ENCODE measurements at regions not wholly inside any gene's neighbourhood (a gene's known extent, or its start where the extent isn't known, plus 50 kb on each side); places are given as distances from the start of the nearest gene placed in this dataset.

DNA sequence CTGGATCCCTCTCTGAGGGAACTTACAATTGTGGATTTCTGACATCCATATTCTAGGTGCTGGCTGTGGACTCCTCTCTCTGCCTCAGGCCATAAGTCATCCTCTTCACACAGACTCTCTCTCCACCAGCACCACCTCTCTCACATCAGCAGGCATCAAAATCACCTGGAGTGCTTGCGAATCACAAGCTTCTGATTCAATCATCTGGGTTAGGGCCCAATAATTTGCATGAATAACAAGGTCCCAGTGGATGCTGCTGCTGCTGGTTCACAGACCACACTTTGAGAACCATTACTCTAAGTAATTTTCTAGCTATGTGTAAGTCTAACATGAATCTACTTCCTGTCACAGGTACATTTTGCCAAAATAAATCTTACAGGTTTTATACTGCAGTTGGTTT lies 214.9 kb downstream of the DSEL start (continued):
- TF ChIP-seq, protein P1, sequence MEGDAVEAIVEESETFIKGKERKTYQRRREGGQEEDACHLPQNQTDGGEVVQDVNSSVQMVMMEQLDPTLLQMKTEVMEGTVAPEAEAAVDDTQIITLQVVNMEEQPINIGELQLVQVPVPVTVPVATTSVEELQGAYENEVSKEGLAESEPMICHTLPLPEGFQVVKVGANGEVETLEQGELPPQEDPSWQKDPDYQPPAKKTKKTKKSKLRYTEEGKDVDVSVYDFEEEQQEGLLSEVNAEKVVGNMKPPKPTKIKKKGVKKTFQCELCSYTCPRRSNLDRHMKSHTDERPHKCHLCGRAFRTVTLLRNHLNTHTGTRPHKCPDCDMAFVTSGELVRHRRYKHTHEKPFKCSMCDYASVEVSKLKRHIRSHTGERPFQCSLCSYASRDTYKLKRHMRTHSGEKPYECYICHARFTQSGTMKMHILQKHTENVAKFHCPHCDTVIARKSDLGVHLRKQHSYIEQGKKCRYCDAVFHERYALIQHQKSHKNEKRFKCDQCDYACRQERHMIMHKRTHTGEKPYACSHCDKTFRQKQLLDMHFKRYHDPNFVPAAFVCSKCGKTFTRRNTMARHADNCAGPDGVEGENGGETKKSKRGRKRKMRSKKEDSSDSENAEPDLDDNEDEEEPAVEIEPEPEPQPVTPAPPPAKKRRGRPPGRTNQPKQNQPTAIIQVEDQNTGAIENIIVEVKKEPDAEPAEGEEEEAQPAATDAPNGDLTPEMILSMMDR (IDR thresholded peaks at IDR 0.05 in 2 of 3, conservative IDR thresholded peaks at IDR 0.05 in 1 of 3; ENCODE audit: borderline replicate concordance in 1 of 3, insufficient read depth in 1 of 3, low read depth in 2 of 3, low read length in 2 of 3), result no peak
- TF ChIP-seq FOSL1 (IDR thresholded peaks at IDR 0.05; ENCODE audit: low read depth), result no peak

DNA sequence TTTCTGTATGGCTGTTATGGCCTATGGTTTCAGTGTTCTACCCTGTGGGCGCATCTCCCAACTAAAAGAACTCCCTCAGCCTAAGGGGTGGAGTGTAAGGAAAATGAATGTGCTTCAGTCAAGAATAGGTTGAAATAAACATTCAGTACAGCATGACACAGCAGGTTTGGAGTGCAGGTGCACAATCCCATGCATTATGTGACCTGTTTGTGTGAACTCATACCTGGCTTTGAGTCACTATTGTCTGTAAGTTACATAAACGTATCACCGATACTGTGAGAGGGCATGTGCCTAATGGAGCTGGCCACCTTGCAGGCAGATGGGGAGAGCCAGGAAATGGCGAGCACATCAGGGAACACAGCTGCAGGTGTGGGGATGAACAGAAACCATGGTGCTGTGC lies 216.0 kb downstream of the DSEL start:
- no TSS peak for BruUV-seq (replicated peaks)
- Histone ChIP-seq H3K4me1 (ENCODE audit: control insufficient read depth in 1 of 2, insufficient read depth in 2 of 2, low read length in 2 of 2) (no peaks in the 10 kb centered on the region), H3K27ac (ENCODE audit: low read depth, low read length) (no peak overlapping the region), H3K9me2 (ENCODE audit: insufficient read depth) (no peaks in the 10 kb centered on the region), H3K79me2 (ENCODE audit: insufficient read depth, low read length) (no peaks in the 10 kb centered on the region), H3K4me3 (replicated peaks in 1 of 2; ENCODE audit: low read depth in 1 of 2, low read length in 2 of 2) (no peak overlapping the region), H3K9me3 (ENCODE audit: control insufficient read depth in 1 of 2, insufficient read depth in 1 of 2, low read depth in 1 of 2, low read length in 2 of 2) (peaks cover 4 to 26% of the 10 kb centered on the region in 2 experiments; a peak in 2 of 4 replicates), H3K27me3 (ENCODE audit: insufficient read depth, low read length) (no peaks in the 10 kb centered on the region), H4K20me1 (ENCODE audit: insufficient read depth) (no peaks in the 10 kb centered on the region), H3K9ac (ENCODE audit: low read length) (no peak overlapping the region), H3K36me3 (ENCODE audit: control insufficient read depth in 1 of 2, insufficient read depth in 2 of 2, low read length in 2 of 2) (no peaks in the 10 kb centered on the region), H3K4me2 (ENCODE audit: low read length) (no peak overlapping the region), H2AFZ (ENCODE audit: low read depth, low read length, poor library complexity, severe bottlenecking) (no peak overlapping the region)
- intact Hi-C loops (cut with micrococcal nuclease), result no loop called here
- RAD21 ChIA-PET (ENCODE audit: low non-redundant PET in 1 of 2, low total read pairs in 2 of 2, uncharacterized antibody in 2 of 2, unreplicated experiment in 2 of 2), result no interaction called here
- CTCF ChIA-PET, result no interaction called here
- TF ChIP-seq, protein P2, sequence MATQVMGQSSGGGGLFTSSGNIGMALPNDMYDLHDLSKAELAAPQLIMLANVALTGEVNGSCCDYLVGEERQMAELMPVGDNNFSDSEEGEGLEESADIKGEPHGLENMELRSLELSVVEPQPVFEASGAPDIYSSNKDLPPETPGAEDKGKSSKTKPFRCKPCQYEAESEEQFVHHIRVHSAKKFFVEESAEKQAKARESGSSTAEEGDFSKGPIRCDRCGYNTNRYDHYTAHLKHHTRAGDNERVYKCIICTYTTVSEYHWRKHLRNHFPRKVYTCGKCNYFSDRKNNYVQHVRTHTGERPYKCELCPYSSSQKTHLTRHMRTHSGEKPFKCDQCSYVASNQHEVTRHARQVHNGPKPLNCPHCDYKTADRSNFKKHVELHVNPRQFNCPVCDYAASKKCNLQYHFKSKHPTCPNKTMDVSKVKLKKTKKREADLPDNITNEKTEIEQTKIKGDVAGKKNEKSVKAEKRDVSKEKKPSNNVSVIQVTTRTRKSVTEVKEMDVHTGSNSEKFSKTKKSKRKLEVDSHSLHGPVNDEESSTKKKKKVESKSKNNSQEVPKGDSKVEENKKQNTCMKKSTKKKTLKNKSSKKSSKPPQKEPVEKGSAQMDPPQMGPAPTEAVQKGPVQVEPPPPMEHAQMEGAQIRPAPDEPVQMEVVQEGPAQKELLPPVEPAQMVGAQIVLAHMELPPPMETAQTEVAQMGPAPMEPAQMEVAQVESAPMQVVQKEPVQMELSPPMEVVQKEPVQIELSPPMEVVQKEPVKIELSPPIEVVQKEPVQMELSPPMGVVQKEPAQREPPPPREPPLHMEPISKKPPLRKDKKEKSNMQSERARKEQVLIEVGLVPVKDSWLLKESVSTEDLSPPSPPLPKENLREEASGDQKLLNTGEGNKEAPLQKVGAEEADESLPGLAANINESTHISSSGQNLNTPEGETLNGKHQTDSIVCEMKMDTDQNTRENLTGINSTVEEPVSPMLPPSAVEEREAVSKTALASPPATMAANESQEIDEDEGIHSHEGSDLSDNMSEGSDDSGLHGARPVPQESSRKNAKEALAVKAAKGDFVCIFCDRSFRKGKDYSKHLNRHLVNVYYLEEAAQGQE (IDR thresholded peaks at IDR 0.05; ENCODE audit: low read depth), result no peak
- TF ChIP-seq JUND (IDR thresholded peaks at IDR 0.05), result no peak
- TF ChIP-seq EZH2 (IDR thresholded peaks at IDR 0.05), result no peak
- TF ChIP-seq TCF7L2 (IDR thresholded peaks at IDR 0.05; ENCODE audit: borderline replicate concordance, extremely low read depth, insufficient read depth, insufficient read length), result no peak
- TF ChIP-seq EGR1 (IDR thresholded peaks at IDR 0.05; ENCODE audit: low read depth), result no peak
- TF ChIP-seq, protein P1 (IDR thresholded peaks at IDR 0.05 in 2 of 3, conservative IDR thresholded peaks at IDR 0.05 in 1 of 3; ENCODE audit: borderline replicate concordance in 1 of 3, insufficient read depth in 1 of 3, low read depth in 2 of 3, low read length in 2 of 3), result no peak
- TF ChIP-seq, protein P3, sequence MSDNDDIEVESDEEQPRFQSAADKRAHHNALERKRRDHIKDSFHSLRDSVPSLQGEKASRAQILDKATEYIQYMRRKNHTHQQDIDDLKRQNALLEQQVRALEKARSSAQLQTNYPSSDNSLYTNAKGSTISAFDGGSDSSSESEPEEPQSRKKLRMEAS (IDR thresholded peaks at IDR 0.05), result no peak
- TF ChIP-seq YY1 (IDR thresholded peaks at IDR 0.05; ENCODE audit: extremely low read depth, insufficient replicate concordance, low read depth, low read length), result no peak
- TF ChIP-seq SP1 (IDR thresholded peaks at IDR 0.05; ENCODE audit: low read depth), result no peak
- TF ChIP-seq CEBPB (IDR thresholded peaks at IDR 0.05; ENCODE audit: low read depth), result no peak
- no peak for TF ChIP-seq FOSL1 (IDR thresholded peaks at IDR 0.05; ENCODE audit: low read depth)
- TF ChIP-seq EZH2phosphoT487 (IDR thresholded peaks at IDR 0.05; ENCODE audit: borderline replicate concordance), result no peak
- TF ChIP-seq RAD21 (IDR thresholded peaks at IDR 0.05; ENCODE audit: low read depth), result no peak
- no peak for TF ChIP-seq SIN3A (IDR thresholded peaks at IDR 0.05; ENCODE audit: low read depth)
- TF ChIP-seq POLR2A (IDR thresholded peaks at IDR 0.05; ENCODE audit: borderline replicate concordance, extremely low read depth, insufficient read depth, insufficient read length), result no peak
- TF ChIP-seq ZNF274 (IDR thresholded peaks at IDR 0.05; ENCODE audit: low read depth, low read length), result no peak
- DNase-seq (ENCODE audit: low read depth, low spot score), result no peak
- POLR2A ChIA-PET, result no interaction called here
- no peak for ATAC-seq

Measured in HCT116 (cell line).